ENCODE measurements at regions not wholly inside any gene's neighbourhood (a gene's known extent, or its start where the extent isn't known, plus 50 kb on each side); places are given as distances from the start of the nearest gene placed in this dataset.

GRCh38 chr10:76711222-76711997, 926.2 kb downstream of the KCNMA1 start:
- TF ChIP-seq JUND (IDR thresholded peaks at IDR 0.05) = no peak
- TF ChIP-seq POLR2A (IDR thresholded peaks at IDR 0.05; ENCODE audit: borderline replicate concordance, extremely low read depth, insufficient read depth, insufficient read length) = no peak
- no peak for TF ChIP-seq YY1 (IDR thresholded peaks at IDR 0.05; ENCODE audit: extremely low read depth, insufficient replicate concordance, low read depth, low read length)
- no peak for TF ChIP-seq ATF3 (IDR thresholded peaks at IDR 0.05)
- no peak for TF ChIP-seq ZNF274 (IDR thresholded peaks at IDR 0.05; ENCODE audit: low read depth, low read length)
- TF ChIP-seq SIN3A (IDR thresholded peaks at IDR 0.05; ENCODE audit: low read depth) = no peak
- TF ChIP-seq RAD21 (IDR thresholded peaks at IDR 0.05; ENCODE audit: low read depth) = no peak
- no peak for TF ChIP-seq POLR2AphosphoS5 (IDR thresholded peaks at IDR 0.05; ENCODE audit: low read depth, low read length)
- TF ChIP-seq FOSL1 (IDR thresholded peaks at IDR 0.05; ENCODE audit: low read depth) = no peak
- TF ChIP-seq, protein P1, sequence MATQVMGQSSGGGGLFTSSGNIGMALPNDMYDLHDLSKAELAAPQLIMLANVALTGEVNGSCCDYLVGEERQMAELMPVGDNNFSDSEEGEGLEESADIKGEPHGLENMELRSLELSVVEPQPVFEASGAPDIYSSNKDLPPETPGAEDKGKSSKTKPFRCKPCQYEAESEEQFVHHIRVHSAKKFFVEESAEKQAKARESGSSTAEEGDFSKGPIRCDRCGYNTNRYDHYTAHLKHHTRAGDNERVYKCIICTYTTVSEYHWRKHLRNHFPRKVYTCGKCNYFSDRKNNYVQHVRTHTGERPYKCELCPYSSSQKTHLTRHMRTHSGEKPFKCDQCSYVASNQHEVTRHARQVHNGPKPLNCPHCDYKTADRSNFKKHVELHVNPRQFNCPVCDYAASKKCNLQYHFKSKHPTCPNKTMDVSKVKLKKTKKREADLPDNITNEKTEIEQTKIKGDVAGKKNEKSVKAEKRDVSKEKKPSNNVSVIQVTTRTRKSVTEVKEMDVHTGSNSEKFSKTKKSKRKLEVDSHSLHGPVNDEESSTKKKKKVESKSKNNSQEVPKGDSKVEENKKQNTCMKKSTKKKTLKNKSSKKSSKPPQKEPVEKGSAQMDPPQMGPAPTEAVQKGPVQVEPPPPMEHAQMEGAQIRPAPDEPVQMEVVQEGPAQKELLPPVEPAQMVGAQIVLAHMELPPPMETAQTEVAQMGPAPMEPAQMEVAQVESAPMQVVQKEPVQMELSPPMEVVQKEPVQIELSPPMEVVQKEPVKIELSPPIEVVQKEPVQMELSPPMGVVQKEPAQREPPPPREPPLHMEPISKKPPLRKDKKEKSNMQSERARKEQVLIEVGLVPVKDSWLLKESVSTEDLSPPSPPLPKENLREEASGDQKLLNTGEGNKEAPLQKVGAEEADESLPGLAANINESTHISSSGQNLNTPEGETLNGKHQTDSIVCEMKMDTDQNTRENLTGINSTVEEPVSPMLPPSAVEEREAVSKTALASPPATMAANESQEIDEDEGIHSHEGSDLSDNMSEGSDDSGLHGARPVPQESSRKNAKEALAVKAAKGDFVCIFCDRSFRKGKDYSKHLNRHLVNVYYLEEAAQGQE (IDR thresholded peaks at IDR 0.05; ENCODE audit: low read depth) = no peak
- no peak for TF ChIP-seq ELF1 (IDR thresholded peaks at IDR 0.05; ENCODE audit: borderline replicate concordance, low read depth)
- TF ChIP-seq CTCF (IDR thresholded peaks at IDR 0.05 in 2 of 3, conservative IDR thresholded peaks at IDR 0.05 in 1 of 3; ENCODE audit: borderline replicate concordance in 1 of 3, insufficient read depth in 1 of 3, low read depth in 2 of 3, low read length in 2 of 3) = no peak
- Histone ChIP-seq H3K4me3 (replicated peaks in 1 of 2; ENCODE audit: low read depth in 1 of 2, low read length in 2 of 2) (no peak overlapping the region), H4K20me1 (ENCODE audit: insufficient read depth) (no peaks in the 10 kb centered on the region), H3K9me2 (ENCODE audit: insufficient read depth) (no peaks in the 10 kb centered on the region), H2AFZ (ENCODE audit: low read depth, low read length, poor library complexity, severe bottlenecking) (no peak overlapping the region), H3K27me3 (ENCODE audit: insufficient read depth, low read length) (no peaks in the 10 kb centered on the region), H3K4me1 (ENCODE audit: control insufficient read depth in 1 of 2, insufficient read depth in 2 of 2, low read length in 2 of 2) (no peaks in the 10 kb centered on the region), H3K79me2 (ENCODE audit: insufficient read depth, low read length) (no peaks in the 10 kb centered on the region), H3K27ac (ENCODE audit: low read depth, low read length) (no peak overlapping the region), H3K4me2 (ENCODE audit: low read length) (no peak overlapping the region), H3K9me3 (ENCODE audit: control insufficient read depth in 1 of 2, insufficient read depth in 1 of 2, low read depth in 1 of 2, low read length in 2 of 2) (no peaks in the 10 kb centered on the region), H3K9ac (ENCODE audit: low read length) (no peak overlapping the region), H3K36me3 (ENCODE audit: control insufficient read depth in 1 of 2, insufficient read depth in 2 of 2, low read length in 2 of 2) (no peaks in the 10 kb centered on the region)
- no TSS peak for BruUV-seq (replicated peaks)
- DNase-seq (ENCODE audit: low read depth, low spot score) (no peak), ATAC-seq (no peak)
- intact Hi-C loops (cut with micrococcal nuclease) = no loop called here
- CTCF ChIA-PET = no interaction called here
- RAD21 ChIA-PET (ENCODE audit: low non-redundant PET in 1 of 2, low total read pairs in 2 of 2, uncharacterized antibody in 2 of 2, unreplicated experiment in 2 of 2) = no interaction called here
- POLR2A ChIA-PET = no interaction called here
